ENCODE measurements at regions not wholly inside any gene's neighbourhood (a gene's known extent, or its start where the extent isn't known, plus 50 kb on each side); places are given as distances from the start of the nearest gene placed in this dataset.

DNA sequence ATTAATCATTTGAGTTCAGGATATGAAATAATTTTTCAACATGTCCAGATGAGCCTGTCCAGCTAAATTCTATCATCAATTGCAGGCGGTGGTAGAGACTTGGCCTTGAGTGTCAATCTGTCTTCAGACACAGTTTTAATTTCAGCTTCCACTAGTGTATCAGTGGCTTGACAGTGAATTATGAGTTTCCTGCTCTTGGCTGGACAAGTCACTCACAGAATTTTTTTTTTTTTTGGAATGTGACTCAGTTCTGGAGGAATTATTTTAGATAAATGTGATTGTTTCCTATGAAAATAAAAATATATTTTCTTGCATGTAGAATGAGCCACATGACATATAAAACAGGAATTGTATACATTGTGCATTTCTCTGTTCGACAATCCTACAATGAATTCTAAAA lies 319.9 kb upstream of the AKR1E2 start:
- WGBS (ENCODE audit: low lambda C conversion rate, missing lambda C conversion rate), result 90% methylated on average over 2 of the region's 2 CpGs

GRCh38 chr10:4504550-4504949 lies 321.5 kb upstream of the AKR1E2 start:
- DNase-seq (ENCODE audit: low spot score), result no peak
- H3K36me3 ChIP-seq (replicated peaks; ENCODE audit: insufficient read depth, low read depth), result no peaks in the 10 kb centered on the region
- H3K4me2 ChIP-seq, result no peak overlapping the region
- no peaks in the 10 kb centered on the region for H3K4me1 ChIP-seq (ENCODE audit: insufficient read depth)
- H3K9me2 ChIP-seq (replicated peaks; ENCODE audit: insufficient read depth), result no peaks in the 10 kb centered on the region
- no peak overlapping the region for H2AFZ ChIP-seq
- no peaks in the 10 kb centered on the region for H3K79me2 ChIP-seq
- no peaks in the 10 kb centered on the region for H3K9me3 ChIP-seq (ENCODE audit: low read depth)
- TF ChIP-seq CTCF (IDR thresholded peaks at IDR 0.05; ENCODE audit: poor library complexity) (no peak), EZH2 (IDR thresholded peaks at IDR 0.05; ENCODE audit: borderline replicate concordance) (no peak), EZH2phosphoT487 (IDR thresholded peaks at IDR 0.05; ENCODE audit: low read depth, severe bottlenecking, unreplicated experiment) (no peak)
- no peaks in the 10 kb centered on the region for H3K27me3 ChIP-seq
- H4K20me1 ChIP-seq (ENCODE audit: insufficient read depth, poor library complexity, severe bottlenecking), result no peaks in the 10 kb centered on the region
- H3K27ac ChIP-seq, result no peak overlapping the region
- no peak overlapping the region for H3K4me3 ChIP-seq
- WGBS (ENCODE audit: low lambda C conversion rate, missing lambda C conversion rate), result 94% methylated on average over 5 of the region's 5 CpGs

More for the DNA sequence above, 319.9 kb upstream of the AKR1E2 start:
- H3K79me2 ChIP-seq, result no peaks in the 10 kb centered on the region
- TF ChIP-seq CTCF (IDR thresholded peaks at IDR 0.05; ENCODE audit: poor library complexity), result no peak
- TF ChIP-seq EZH2 (IDR thresholded peaks at IDR 0.05; ENCODE audit: borderline replicate concordance), result no peak
- TF ChIP-seq EZH2phosphoT487 (IDR thresholded peaks at IDR 0.05; ENCODE audit: low read depth, severe bottlenecking, unreplicated experiment), result no peak
- no peaks in the 10 kb centered on the region for H3K4me1 ChIP-seq (ENCODE audit: insufficient read depth)
- H3K4me3 ChIP-seq, result no peak overlapping the region
- DNase-seq (ENCODE audit: low spot score), result no peak
- no peaks in the 10 kb centered on the region for H3K9me3 ChIP-seq (ENCODE audit: low read depth)
- H4K20me1 ChIP-seq (ENCODE audit: insufficient read depth, poor library complexity, severe bottlenecking), result no peaks in the 10 kb centered on the region
- no peak overlapping the region for H3K27ac ChIP-seq
- no peaks in the 10 kb centered on the region for H3K9me2 ChIP-seq (replicated peaks; ENCODE audit: insufficient read depth)
- H3K36me3 ChIP-seq (replicated peaks; ENCODE audit: insufficient read depth, low read depth), result no peaks in the 10 kb centered on the region
- no peaks in the 10 kb centered on the region for H3K27me3 ChIP-seq
- no peak overlapping the region for H3K4me2 ChIP-seq
- no peak overlapping the region for H2AFZ ChIP-seq

GRCh38 chr10:4503076-4503475 lies 322.9 kb upstream of the AKR1E2 start:
- no peak for TF ChIP-seq CTCF (IDR thresholded peaks at IDR 0.05; ENCODE audit: poor library complexity)
- no peak for TF ChIP-seq EZH2 (IDR thresholded peaks at IDR 0.05; ENCODE audit: borderline replicate concordance)
- no peak for TF ChIP-seq EZH2phosphoT487 (IDR thresholded peaks at IDR 0.05; ENCODE audit: low read depth, severe bottlenecking, unreplicated experiment)
- no peak overlapping the region for H2AFZ ChIP-seq
- no peaks in the 10 kb centered on the region for H3K36me3 ChIP-seq (replicated peaks; ENCODE audit: insufficient read depth, low read depth)
- H3K4me2 ChIP-seq, result no peak overlapping the region
- no peaks in the 10 kb centered on the region for H3K9me3 ChIP-seq (ENCODE audit: low read depth)
- H3K27ac ChIP-seq, result no peak overlapping the region
- no peaks in the 10 kb centered on the region for H4K20me1 ChIP-seq (ENCODE audit: insufficient read depth, poor library complexity, severe bottlenecking)
- WGBS (ENCODE audit: low lambda C conversion rate, missing lambda C conversion rate), result 95% methylated on average over 2 of the region's 2 CpGs
- no peaks in the 10 kb centered on the region for H3K79me2 ChIP-seq
- H3K9me2 ChIP-seq (replicated peaks; ENCODE audit: insufficient read depth), result no peaks in the 10 kb centered on the region
- H3K4me3 ChIP-seq, result no peak overlapping the region
- no peak for DNase-seq (ENCODE audit: low spot score)
- H3K4me1 ChIP-seq (ENCODE audit: insufficient read depth), result peaks cover 4% of the 10 kb centered on the region
- H3K27me3 ChIP-seq, result no peaks in the 10 kb centered on the region

- Histone ChIP-seq H3K9me2 (replicated peaks; ENCODE audit: insufficient read depth) (no peaks in the 10 kb centered on the region), H3K4me1 (ENCODE audit: insufficient read depth) (peaks cover 6% of the 10 kb centered on the region), H2AFZ (no peak overlapping the region), H3K27ac (peak overlapping the region; percentile 3), H3K79me2 (no peaks in the 10 kb centered on the region), H3K36me3 (replicated peaks; ENCODE audit: insufficient read depth, low read depth) (no peaks in the 10 kb centered on the region), H3K9me3 (ENCODE audit: low read depth) (no peaks in the 10 kb centered on the region), H3K27me3 (no peaks in the 10 kb centered on the region), H3K4me3 (no peak overlapping the region), H4K20me1 (ENCODE audit: insufficient read depth, poor library complexity, severe bottlenecking) (no peaks in the 10 kb centered on the region), H3K4me2 (peak overlapping the region; percentile 22)
- DNase-seq (ENCODE audit: low spot score), result peak; percentile 39
- no peak for TF ChIP-seq EZH2 (IDR thresholded peaks at IDR 0.05; ENCODE audit: borderline replicate concordance)
- no peak for TF ChIP-seq EZH2phosphoT487 (IDR thresholded peaks at IDR 0.05; ENCODE audit: low read depth, severe bottlenecking, unreplicated experiment)
- no peak for TF ChIP-seq CTCF (IDR thresholded peaks at IDR 0.05; ENCODE audit: poor library complexity)
- 74% methylated on average over 2 of the region's 2 CpGs for WGBS (ENCODE audit: low lambda C conversion rate, missing lambda C conversion rate)
These were observed 324.7 kb upstream of the AKR1E2 start for GRCh38 chr10:4501306-4501705.
